HUES48 (cell line): ENCODE measurements at regions not wholly inside any gene's neighbourhood (a gene's known extent, or its start where the extent isn't known, plus 50 kb on each side); places are given as distances from the start of the nearest gene placed in this dataset.
"Not testable (repeated sequence)": the region's sequence is repeated elsewhere in the genome, so short reads cannot be mapped to it uniquely, and the experiment has no call there.

Experiments
- H3K27ac ChIP-seq: one replicate; pipeline ENCODE4 v1.7.0; 2013; ENCODE audit warnings: low read depth, low read length, inconsistent platforms
- H3K27me3 ChIP-seq: 2 replicates; pipeline ENCODE4 v1.6.1; 2013; ENCODE audit warnings: mild to moderate bottlenecking, low read length; ENCODE audit not compliant: control insufficient read depth, insufficient read depth
- H3K36me3 ChIP-seq: 2 replicates; pipeline ENCODE4 v1.6.1; 2013; ENCODE audit warnings: low read length; ENCODE audit not compliant: control insufficient read depth, insufficient read depth
- H3K4me1 ChIP-seq: 2 replicates; pipeline ENCODE4 v1.6.1; 2013; ENCODE audit warnings: mild to moderate bottlenecking, low read length; ENCODE audit not compliant: control insufficient read depth, insufficient read depth
- H3K4me3 ChIP-seq: 2 replicates; pipeline ENCODE4 v1.5.1; 2013; ENCODE audit warnings: mild to moderate bottlenecking, low read depth, low read length
- H3K9ac ChIP-seq: 2 replicates; pipeline ENCODE4 v1.6.1; 2013; ENCODE audit warnings: mild to moderate bottlenecking, low read depth, low read length, moderate library complexity
- H3K9me3 ChIP-seq: 2 replicates; pipeline ENCODE4 v1.6.1; 2013; ENCODE audit warnings: low read length; ENCODE audit not compliant: control insufficient read depth, insufficient read depth

DNA sequence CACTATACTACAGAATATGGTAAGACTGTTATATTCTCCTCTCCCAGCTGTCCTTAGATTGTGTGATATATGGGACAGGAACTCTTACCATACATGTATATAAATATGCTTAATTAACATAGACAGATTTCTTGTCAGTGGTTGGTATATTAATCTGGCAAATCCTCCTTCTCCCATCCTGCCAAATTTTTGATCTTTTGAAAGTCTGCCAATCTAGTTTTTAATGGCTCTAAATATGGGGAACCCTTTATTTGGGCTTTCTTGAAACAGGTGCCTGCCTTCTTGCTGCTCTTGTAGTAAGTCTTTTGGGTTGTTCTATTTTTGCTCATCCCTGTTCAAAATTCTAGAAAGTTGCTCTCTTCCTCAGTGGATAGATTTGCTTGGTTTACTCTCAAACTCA, 63.5 kb downstream of the SPATA31D1 start:
- Histone ChIP-seq H3K36me3 (no peaks in the 10 kb centered on the region), H3K27ac (no peak overlapping the region)

DNA sequence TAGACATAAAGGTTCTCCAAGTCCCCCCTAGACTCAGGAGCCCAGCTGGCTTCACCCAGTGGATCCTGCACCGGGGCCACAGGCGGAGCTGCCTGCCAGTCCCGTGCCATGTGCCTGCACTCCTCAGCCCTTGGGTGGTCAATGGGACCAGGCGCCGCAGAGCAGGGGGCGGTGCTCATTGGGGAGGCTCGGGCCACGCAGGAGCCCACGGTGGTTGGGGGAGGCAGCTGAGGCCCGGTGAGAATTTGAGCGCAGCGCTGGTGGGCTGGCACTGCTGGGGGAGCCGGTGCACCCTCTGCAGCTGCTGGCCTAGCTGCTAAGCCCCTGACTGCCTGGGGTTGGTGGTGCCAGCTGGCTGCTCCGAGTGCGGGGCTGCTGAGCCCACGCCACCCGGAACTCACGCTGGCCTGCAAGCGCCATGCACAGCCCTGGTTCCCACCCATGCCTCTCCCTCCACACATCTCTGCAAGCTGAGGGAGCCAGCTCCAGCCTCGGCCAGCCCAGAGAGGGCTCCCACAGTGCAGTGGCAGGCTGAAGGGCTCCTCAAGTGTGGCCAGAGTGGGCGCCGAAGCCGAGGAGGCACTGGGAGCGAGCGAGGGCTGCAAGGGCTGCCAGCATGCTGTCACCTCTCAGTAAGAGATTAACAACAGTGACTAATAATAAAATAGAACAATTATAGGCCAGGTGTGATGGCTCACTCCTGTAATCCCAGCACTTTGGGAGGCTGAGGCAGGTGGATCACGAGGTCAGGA, 65.9 kb downstream of the SPATA31D1 start:
- no peaks in the 10 kb centered on the region for H3K27me3 ChIP-seq
- H3K9ac ChIP-seq: no peak overlapping the region

More for the DNA sequence above, 63.5 kb downstream of the SPATA31D1 start:
- no peaks in the 10 kb centered on the region for H3K27me3 ChIP-seq
- H3K4me3 ChIP-seq: no peak overlapping the region
- no peak overlapping the region for H3K9ac ChIP-seq
- no peaks in the 10 kb centered on the region for H3K9me3 ChIP-seq
- H3K4me1 ChIP-seq: no peaks in the 10 kb centered on the region

DNA sequence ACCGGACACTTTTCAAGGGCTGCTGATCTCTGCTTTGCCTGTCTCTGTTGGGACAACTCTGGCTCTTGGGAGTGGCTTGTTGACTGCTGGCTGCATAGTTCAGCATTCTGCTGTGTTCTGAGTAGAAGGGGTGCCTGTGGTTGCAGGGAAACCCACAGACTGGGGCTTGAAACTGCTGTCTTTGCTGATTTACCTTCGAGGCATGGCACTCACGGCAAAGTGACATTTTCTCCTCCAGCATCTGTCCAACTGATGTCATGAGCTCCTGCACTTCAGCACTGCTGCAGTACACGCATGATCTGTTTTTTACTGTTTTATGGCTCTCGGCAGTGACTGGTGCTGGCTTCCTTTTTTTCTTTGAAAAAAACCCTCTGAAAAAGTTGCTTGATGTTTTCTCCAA, 69.2 kb downstream of the SPATA31D1 start:
- Histone ChIP-seq H3K4me3 (no peak overlapping the region), H3K9ac (no peak overlapping the region), H3K27ac (no peak overlapping the region), H3K4me1 (no peaks in the 10 kb centered on the region), H3K9me3 (no peaks in the 10 kb centered on the region), H3K27me3 (no peaks in the 10 kb centered on the region), H3K36me3 (no peaks in the 10 kb centered on the region)

More for the DNA sequence above, 65.9 kb downstream of the SPATA31D1 start:
- Histone ChIP-seq H3K36me3 (no peaks in the 10 kb centered on the region), H3K4me1 (no peaks in the 10 kb centered on the region), H3K27ac (no peak overlapping the region), H3K4me3 (no peak overlapping the region), H3K9me3 (no peaks in the 10 kb centered on the region)

DNA sequence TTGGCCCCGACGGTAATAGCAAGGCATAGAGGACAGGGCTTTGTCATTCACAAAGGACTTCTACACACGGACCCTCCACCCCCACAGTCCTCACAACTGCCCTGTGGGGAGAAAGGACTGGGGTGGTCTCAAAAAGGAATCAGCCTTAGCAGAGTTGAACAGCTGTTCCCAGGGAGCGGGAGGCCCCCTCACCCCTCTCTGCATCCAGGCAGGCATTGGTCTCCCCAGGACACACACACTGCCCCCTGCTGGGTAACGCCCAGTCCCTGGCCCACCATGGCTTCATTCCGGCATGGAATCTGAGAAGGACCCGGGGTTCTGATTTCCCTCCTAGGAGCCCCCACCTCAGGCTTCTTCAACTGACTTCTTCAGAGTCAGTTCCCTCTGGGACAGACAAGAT, 73.2 kb downstream of the SPATA31D1 start:
- not testable (repeated sequence) for H3K9ac ChIP-seq, H3K4me3 ChIP-seq, H3K9me3 ChIP-seq, H3K27me3 ChIP-seq, H3K27ac ChIP-seq, H3K36me3 ChIP-seq, H3K4me1 ChIP-seq

DNA sequence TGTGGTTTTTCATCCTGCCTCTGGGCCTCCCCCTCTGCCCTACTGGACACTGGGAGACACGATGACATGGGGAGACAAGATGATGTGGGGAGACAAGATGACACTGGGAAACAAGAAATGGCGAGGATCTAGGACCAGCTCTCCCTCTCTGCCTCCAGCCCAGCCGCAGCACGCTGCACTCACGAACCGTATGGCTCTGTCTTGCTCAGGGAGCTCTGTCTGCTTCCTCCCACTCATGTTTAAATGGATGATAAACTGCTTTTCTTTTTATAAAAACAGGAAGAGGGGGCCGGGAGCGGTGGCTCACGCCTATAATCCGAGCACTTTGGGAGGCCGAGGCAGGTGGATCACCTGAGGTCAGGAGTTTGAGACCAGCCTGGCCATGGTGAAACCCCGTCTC, 73.7 kb downstream of the SPATA31D1 start:
- Histone ChIP-seq H3K9ac (no peak overlapping the region), H3K9me3 (no peaks in the 10 kb centered on the region), H3K27me3 (no peaks in the 10 kb centered on the region), H3K4me3 (no peak overlapping the region), H3K4me1 (no peaks in the 10 kb centered on the region), H3K36me3 (no peaks in the 10 kb centered on the region), H3K27ac (no peak overlapping the region)

DNA sequence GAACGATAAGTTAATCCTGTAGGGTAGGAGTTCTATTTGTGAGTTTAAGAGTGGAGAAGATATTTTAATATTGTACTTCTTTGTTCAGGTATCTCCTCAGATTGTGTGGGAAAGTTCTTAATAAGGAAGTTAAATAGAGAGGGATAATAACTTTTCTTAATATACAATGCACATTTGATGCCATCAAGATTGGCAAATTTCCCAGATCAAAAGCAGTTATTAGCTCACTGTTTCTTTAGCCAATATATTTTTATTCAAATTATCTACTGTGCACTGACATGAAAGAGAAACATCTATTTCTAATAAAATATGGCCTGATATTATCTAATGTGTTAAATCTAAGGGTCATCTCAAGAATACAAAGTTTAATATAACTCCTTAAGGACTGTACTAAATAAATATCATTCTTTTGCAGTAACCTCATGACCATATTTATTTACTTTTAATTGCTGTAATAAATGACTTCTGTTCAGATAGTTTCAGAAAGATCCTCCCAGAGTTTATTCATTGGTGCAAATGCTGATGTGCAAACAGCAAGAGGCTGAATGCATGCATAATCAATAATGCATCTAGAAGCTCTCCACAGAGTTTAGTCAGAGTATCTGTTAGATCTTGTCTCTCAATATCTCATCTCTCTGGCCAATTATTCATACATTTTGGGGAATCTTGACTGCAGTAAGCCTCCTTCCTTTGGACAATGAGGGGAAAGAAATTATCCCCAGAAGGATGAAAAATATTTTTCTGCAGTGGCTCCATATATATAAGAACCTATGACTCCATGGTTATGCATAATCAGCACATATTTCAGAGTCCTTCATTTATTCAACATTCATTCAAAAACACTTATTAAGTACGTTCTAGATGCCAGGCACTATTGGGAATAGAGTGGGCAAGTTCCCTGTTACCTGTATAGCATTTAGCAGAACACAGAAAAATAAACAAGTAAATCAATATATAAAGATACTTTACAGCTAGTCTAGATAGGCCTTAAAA, 85.3 kb downstream of the SPATA31D1 start:
- no peak overlapping the region for H3K4me3 ChIP-seq
- H3K9me3 ChIP-seq: no peaks in the 10 kb centered on the region
- no peaks in the 10 kb centered on the region for H3K36me3 ChIP-seq
- H3K9ac ChIP-seq: no peak overlapping the region
- no peaks in the 10 kb centered on the region for H3K4me1 ChIP-seq
- no peaks in the 10 kb centered on the region for H3K27me3 ChIP-seq
- no peak overlapping the region for H3K27ac ChIP-seq

DNA sequence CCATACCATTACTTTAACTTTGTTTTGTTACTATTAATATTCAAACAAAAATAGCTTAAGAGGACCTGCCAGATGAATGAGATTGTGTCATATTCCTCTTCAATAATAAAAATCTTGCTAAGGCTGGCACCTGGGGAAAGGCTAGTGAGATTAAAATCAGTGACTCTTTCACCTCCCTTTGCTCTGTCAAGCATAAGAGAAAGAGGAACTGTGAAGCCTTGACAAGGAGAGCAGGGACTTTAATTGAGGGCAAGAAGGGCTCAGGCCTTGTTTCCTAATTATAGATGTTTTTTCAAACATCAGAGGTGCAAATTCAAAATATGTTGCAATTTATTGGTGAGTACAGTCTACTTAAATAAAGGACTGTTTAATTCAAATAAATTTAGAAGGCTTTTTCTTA, 91.7 kb downstream of the SPATA31D1 start:
- Histone ChIP-seq H3K4me1 (peaks cover 9% of the 10 kb centered on the region; the same call in 1 of the 2 replicates), H3K27me3 (no peaks in the 10 kb centered on the region), H3K9me3 (no peaks in the 10 kb centered on the region), H3K9ac (no peak overlapping the region), H3K27ac (no peak overlapping the region), H3K4me3 (no peak overlapping the region), H3K36me3 (no peaks in the 10 kb centered on the region)

DNA sequence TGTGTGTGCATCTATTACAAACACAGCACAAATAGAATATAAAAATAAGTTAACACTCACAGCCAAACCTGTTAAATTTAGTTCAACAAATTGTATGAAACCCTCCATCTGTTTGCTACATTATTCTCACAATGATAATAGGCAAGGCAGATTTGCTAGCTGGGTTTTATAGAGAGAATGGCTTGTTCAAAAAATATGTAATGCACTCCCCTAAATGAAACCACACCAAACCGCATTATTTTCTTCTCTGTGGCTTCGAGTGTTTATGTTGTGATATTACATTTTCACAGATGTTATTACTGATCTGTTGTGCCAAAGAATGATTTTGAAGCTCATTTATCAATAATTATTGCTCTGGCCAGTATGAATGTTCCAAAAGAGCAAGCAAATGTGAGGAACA, 92.9 kb downstream of the SPATA31D1 start:
- Histone ChIP-seq H3K27me3 (no peaks in the 10 kb centered on the region), H3K36me3 (no peaks in the 10 kb centered on the region), H3K9me3 (no peaks in the 10 kb centered on the region), H3K4me1 (peaks cover 9% of the 10 kb centered on the region; the same call in 1 of the 2 replicates), H3K9ac (no peak overlapping the region), H3K27ac (no peak overlapping the region), H3K4me3 (no peak overlapping the region)

DNA sequence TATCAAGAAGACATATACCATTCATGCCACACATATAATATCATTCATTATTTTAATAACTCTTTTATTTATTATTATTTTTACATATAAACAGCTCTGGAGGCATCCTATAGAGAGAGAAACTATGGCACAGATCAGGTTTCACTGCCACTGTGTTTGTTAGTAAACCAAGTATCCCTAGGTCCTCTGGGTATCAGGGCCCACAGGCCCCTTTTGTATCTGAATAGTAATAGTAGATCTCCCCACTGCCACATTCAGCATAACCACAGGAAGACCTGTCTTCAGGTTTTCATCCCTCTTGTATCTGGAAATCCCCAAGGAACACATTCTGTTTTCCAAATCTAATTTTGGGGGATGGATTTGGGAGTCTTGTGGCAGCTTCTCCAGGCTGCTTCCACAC, 94.0 kb downstream of the SPATA31D1 start:
- no peaks in the 10 kb centered on the region for H3K27me3 ChIP-seq
- H3K4me3 ChIP-seq: no peak overlapping the region
- H3K36me3 ChIP-seq: no peaks in the 10 kb centered on the region
- peaks cover 9% of the 10 kb centered on the region; the same call in 1 of the 2 replicates for H3K4me1 ChIP-seq
- H3K9ac ChIP-seq: no peak overlapping the region
- H3K27ac ChIP-seq: peak overlapping the region; percentile 37
- H3K9me3 ChIP-seq: no peaks in the 10 kb centered on the region

DNA sequence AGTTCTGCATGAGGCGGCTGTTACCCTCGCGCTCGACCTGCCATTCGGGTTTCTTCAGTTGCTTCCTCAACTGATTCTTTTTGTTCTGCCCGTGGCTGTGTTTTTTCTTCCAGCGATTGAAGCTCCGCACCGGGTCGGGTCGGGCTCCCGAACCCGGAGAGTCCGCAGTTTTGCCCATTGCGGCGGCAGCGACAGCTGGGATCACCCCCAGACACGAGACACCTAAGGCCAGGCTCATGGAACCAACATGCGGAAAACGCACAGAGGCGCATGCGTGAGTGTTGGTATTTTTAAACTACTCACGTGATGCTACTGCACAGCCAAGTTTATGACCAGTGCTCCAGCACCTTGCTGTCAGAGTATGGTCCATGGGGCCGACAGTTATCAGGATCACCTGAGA, 100.0 kb downstream of the SPATA31D1 start:
- H3K36me3 ChIP-seq: no peaks in the 10 kb centered on the region
- H3K9me3 ChIP-seq: no peaks in the 10 kb centered on the region

DNA sequence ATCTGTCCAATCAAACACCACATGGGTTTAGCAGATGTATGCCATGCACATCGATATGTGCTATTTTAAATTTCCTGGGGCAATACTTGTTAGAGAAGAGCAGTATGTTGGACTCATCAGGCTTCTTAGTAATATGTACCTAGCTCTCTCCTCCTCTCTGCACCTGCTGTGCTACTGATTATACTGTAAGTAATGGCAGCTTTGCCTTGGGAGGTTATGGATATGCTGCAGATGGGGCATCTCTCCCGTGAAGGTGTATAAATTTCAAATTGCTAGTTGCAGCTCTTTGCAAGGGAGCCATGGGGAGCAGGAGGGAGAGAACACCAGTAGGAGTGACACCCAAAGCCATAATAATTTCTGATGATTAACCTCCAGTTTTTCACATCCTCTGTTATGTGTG, 101.5 kb downstream of the SPATA31D1 start:
- Histone ChIP-seq H3K4me1 (no peaks in the 10 kb centered on the region), H3K9ac (no peak overlapping the region), H3K27ac (no peak overlapping the region), H3K36me3 (no peaks in the 10 kb centered on the region), H3K27me3 (no peaks in the 10 kb centered on the region), H3K4me3 (no peak overlapping the region), H3K9me3 (no peaks in the 10 kb centered on the region)

More for the DNA sequence above, 100.0 kb downstream of the SPATA31D1 start:
- Histone ChIP-seq H3K27ac (no peak overlapping the region), H3K4me3 (no peak overlapping the region), H3K9ac (no peak overlapping the region), H3K27me3 (no peaks in the 10 kb centered on the region), H3K4me1 (no peaks in the 10 kb centered on the region)
